HepG2 (cell line): ENCODE measurements at regions not wholly inside any gene's neighbourhood (a gene's known extent, or its start where the extent isn't known, plus 50 kb on each side); places are given as distances from the start of the nearest gene placed in this dataset.

ENCODE experiments used
- ATF3 ChIP-seq: sonication (generic); formaldehyde crosslinking; IDR thresholded peaks from 2 replicates; pipeline ENCODE4 v1.4.0; 2020; ENCODE audit warnings: missing genetic modification reagents
- CREB1 ChIP-seq, 2 experiments: fragments of 450-650 bp in 1 of 2; IDR thresholded peaks; 2 replicates each; pipeline ENCODE4 v1.6.1; 2016 to 2017; ENCODE audit warnings: control low read depth in 1 of 2, mild to moderate bottlenecking in 1 of 2, missing compliant biosample characterization in 1 of 2, missing genetic modification characterization in 1 of 2
- CTCF ChIP-seq: sonication (generic); formaldehyde crosslinking; IDR thresholded peaks from 2 replicates; pipeline ENCODE4 v1.5.0; 2020; ENCODE audit warnings: mild to moderate bottlenecking, missing genetic modification reagents, moderate library complexity
- DPF2 ChIP-seq: sonication (generic); formaldehyde crosslinking; IDR thresholded peaks from 2 replicates; pipeline ENCODE4 v1.4.0; 2020; ENCODE audit warnings: mild to moderate bottlenecking, low read depth, missing genetic modification reagents, borderline replicate concordance
- MAZ ChIP-seq, 2 experiments: sonication (generic) in 1 of 2; formaldehyde crosslinking in 1 of 2; IDR thresholded peaks; 2 replicates each; pipeline versions ENCODE4 v1.5.0 to v1.6.1; 2012 to 2020; ENCODE audit warnings: low read depth in 2 of 2, mild to moderate bottlenecking in 2 of 2, borderline replicate concordance in 1 of 2, improper control_type of control experiment in 1 of 2, low read length in 1 of 2, missing genetic modification reagents in 1 of 2, moderate library complexity in 1 of 2
- MBD4 ChIP-seq: IDR thresholded peaks from 2 replicates; pipeline ENCODE4 v1.6.1; 2012; ENCODE audit warnings: low read length, inconsistent platforms, borderline replicate concordance
- SRSF9 ChIP-seq: fragments of 200-400 bp; formaldehyde crosslinking; IDR thresholded peaks from 2 replicates; pipeline ENCODE4 v1.6.1; 2018; ENCODE audit warnings: borderline replicate concordance, mild to moderate bottlenecking, low read depth, low read length; ENCODE audit not compliant: insufficient read depth, poor library complexity, severe bottlenecking
- ZNF292 ChIP-seq: sonication (generic); formaldehyde crosslinking; IDR thresholded peaks from 2 replicates; pipeline ENCODE4 v1.8.1; 2022; ENCODE audit warnings: mild to moderate bottlenecking, low read depth, missing genetic modification reagents, borderline replicate concordance

GRCh38 chr7:131608116-131608500 is 51.7 kb upstream of the PODXL start:
- no peak for TF ChIP-seq ATF3
- no peak for TF ChIP-seq ZNF292 (CRISPR knock-in tag)
- no peak for TF ChIP-seq SRSF9
- no peak for TF ChIP-seq DPF2 (CRISPR knock-in tag)
- no peak for TF ChIP-seq CTCF (CRISPR knock-in tag)
- no peak for TF ChIP-seq MBD4
- no peak for TF ChIP-seq MAZ (IDR thresholded peaks at IDR 0.05; ENCODE audit: borderline replicate concordance, low read depth, low read length)
- no peak for TF ChIP-seq MAZ (CRISPR knock-in tag; IDR thresholded peaks at IDR 0.05; ENCODE audit: low read depth)
- TF ChIP-seq CREB1 (IDR thresholded peaks at IDR 0.05): no peak
- TF ChIP-seq CREB1 (CRISPR knock-in tag; IDR thresholded peaks at IDR 0.05): no peak
